HG02943 (cell line): ENCODE measurements at regions not wholly inside any gene's neighbourhood (a gene's known extent, or its start where the extent isn't known, plus 50 kb on each side); places are given as distances from the start of the nearest gene placed in this dataset.
"Not testable (repeated sequence)": the region's sequence is repeated elsewhere in the genome, so short reads cannot be mapped to it uniquely, and the experiment has no call there.

Experiments
- ATAC-seq: cut with Tn5 transposase; IDR thresholded peaks from one replicate; pipeline ENCODE4 v1.9.1; 2021; ENCODE audit warnings: mild to moderate bottlenecking, low read depth, moderate library complexity; ENCODE audit not compliant: unreplicated experiment

- ATAC-seq: no peak
Measured at GRCh38 chr12:115898670-115899069, 378.8 kb downstream of the MED13L start.

- no peak for ATAC-seq
Measured at GRCh38 chr12:115897729-115898128, 379.8 kb downstream of the MED13L start.

GRCh38 chr12:115895247-115895646 lies 382.2 kb downstream of the MED13L start:
- no peak for ATAC-seq

GRCh38 chr12:115891556-115892164 lies 385.8 kb downstream of the MED13L start:
- no peak for ATAC-seq

GRCh38 chr12:115886666-115887065 lies 390.8 kb downstream of the MED13L start:
- ATAC-seq: no peak

- ATAC-seq: no peak
Measured at GRCh38 chr12:115885040-115885690, 392.3 kb downstream of the MED13L start.

GRCh38 chr12:115882936-115883335 lies 394.6 kb downstream of the MED13L start:
- no peak for ATAC-seq

GRCh38 chr12:115880238-115880637 lies 397.3 kb downstream of the MED13L start:
- ATAC-seq: no peak

- ATAC-seq: no peak
Measured at GRCh38 chr12:115879354-115879753, 398.1 kb downstream of the MED13L start.

GRCh38 chr12:115873451-115874082 lies 403.9 kb downstream of the MED13L start:
- no peak for ATAC-seq

- ATAC-seq: no peak
Measured at GRCh38 chr12:115872919-115873357, 404.6 kb downstream of the MED13L start.

- ATAC-seq: no peak
Measured at GRCh38 chr12:115872212-115872611, 405.3 kb downstream of the MED13L start.

- ATAC-seq: no peak
Measured at GRCh38 chr12:115871714-115872113, 405.8 kb downstream of the MED13L start.

GRCh38 chr12:115870510-115870909 lies 407.0 kb downstream of the MED13L start:
- no peak for ATAC-seq

GRCh38 chr12:115870021-115870420 lies 407.5 kb downstream of the MED13L start:
- no peak for ATAC-seq

- ATAC-seq: no peak
Measured at GRCh38 chr12:115869604-115870003, 407.9 kb downstream of the MED13L start.

- ATAC-seq: no peak
Measured at GRCh38 chr12:115868624-115869023, 408.9 kb downstream of the MED13L start.

GRCh38 chr12:115867854-115868253 lies 409.6 kb downstream of the MED13L start:
- no peak for ATAC-seq

- ATAC-seq: no peak
Measured at GRCh38 chr12:115866909-115867525, 410.5 kb downstream of the MED13L start.

GRCh38 chr12:115866281-115866680 lies 411.2 kb downstream of the MED13L start:
- not testable (repeated sequence) for ATAC-seq

- no peak for ATAC-seq
Measured at GRCh38 chr12:115864396-115864795, 413.1 kb downstream of the MED13L start.
